ENCODE measurements at regions not wholly inside any gene's neighbourhood (a gene's known extent, or its start where the extent isn't known, plus 50 kb on each side); places are given as distances from the start of the nearest gene placed in this dataset.

DNA sequence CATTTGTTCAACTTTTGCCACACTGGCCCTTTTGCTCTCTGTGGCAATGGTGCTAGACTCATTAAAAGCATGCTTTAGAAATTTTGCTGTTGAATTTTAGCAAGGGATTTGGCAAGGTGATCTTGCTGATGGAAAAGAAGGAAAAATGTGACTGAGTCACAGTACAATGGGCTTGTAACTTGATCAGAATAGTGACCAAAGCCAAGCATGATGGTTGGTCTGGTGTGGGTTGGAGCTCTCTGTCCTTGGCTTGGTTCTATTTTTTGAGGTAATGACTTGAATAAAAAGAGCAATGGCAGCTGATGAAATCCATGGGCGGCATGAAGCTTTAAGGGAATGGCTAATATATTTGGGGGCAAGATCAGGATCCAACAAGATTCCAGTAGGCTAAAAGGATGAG is 114.4 kb upstream of the ZNF366 start:
- no peak overlapping the region for H3K4me2 ChIP-seq (ENCODE audit: low read depth, low read length)
- in situ Hi-C loops (cut with MboI; ENCODE audit: low sequenced_read_pairs): loop anchor here (10.0 kb wide), 1 partner anchor 193 kb away; the partner anchor contains the start of gene TNPO1
- intact Hi-C loops (cut with micrococcal nuclease): no loop called here
- no peaks in the 10 kb centered on the region for H3K27me3 ChIP-seq (ENCODE audit: control insufficient read depth, insufficient read depth, low read length)
- H2AFZ ChIP-seq (replicated peaks; ENCODE audit: low read length, poor library complexity): no peak overlapping the region
- no peaks in the 10 kb centered on the region for H4K20me1 ChIP-seq (ENCODE audit: insufficient read depth, low read length)
- dilution Hi-C loops (cut with HindIII; ENCODE audit: low sequenced_read_pairs, unreplicated experiment): no loop called here
- H2AK9ac ChIP-seq (replicated peaks; ENCODE audit: low read depth, low read length, poor library complexity): no peak overlapping the region
- TF ChIP-seq MAZ (IDR thresholded peaks at IDR 0.05; ENCODE audit: borderline replicate concordance, low read depth, low read length): no peak
- TF ChIP-seq, protein P1, sequence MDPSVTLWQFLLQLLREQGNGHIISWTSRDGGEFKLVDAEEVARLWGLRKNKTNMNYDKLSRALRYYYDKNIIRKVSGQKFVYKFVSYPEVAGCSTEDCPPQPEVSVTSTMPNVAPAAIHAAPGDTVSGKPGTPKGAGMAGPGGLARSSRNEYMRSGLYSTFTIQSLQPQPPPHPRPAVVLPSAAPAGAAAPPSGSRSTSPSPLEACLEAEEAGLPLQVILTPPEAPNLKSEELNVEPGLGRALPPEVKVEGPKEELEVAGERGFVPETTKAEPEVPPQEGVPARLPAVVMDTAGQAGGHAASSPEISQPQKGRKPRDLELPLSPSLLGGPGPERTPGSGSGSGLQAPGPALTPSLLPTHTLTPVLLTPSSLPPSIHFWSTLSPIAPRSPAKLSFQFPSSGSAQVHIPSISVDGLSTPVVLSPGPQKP (IDR thresholded peaks at IDR 0.05; ENCODE audit: borderline replicate concordance, low read depth, low read length): no peak
- TF ChIP-seq NFE2L2 (IDR thresholded peaks at IDR 0.05; ENCODE audit: low read depth, low read length): no peak
- no peak for TF ChIP-seq BHLHE40 (IDR thresholded peaks at IDR 0.05; ENCODE audit: low read depth, low read length)
- TF ChIP-seq RFX5 (IDR thresholded peaks at IDR 0.05; ENCODE audit: low read depth, low read length): no peak
- no peak for TF ChIP-seq SMC3 (IDR thresholded peaks at IDR 0.05; ENCODE audit: low read depth, low read length)
- TF ChIP-seq POLR2A (IDR thresholded peaks at IDR 0.05; ENCODE audit: low read depth, low read length): no peak
- peak overlapping the region; percentile 36; the same call in 1 of the 2 replicates for H2BK20ac ChIP-seq (ENCODE audit: low read depth, low read length)
- H3K9me3 ChIP-seq (ENCODE audit: control insufficient read depth, insufficient read depth, low read length): no peaks in the 10 kb centered on the region
- peaks cover 8% of the 10 kb centered on the region for H3K9me1 ChIP-seq (ENCODE audit: insufficient read depth, low read length)
- no peaks in the 10 kb centered on the region for H3K36me3 ChIP-seq (ENCODE audit: control insufficient read depth, insufficient read depth, low read length)
- H3K23ac ChIP-seq (ENCODE audit: low read depth, low read length): no peak overlapping the region
- no peak overlapping the region for H3K9ac ChIP-seq (ENCODE audit: low read depth, low read length)
- no CpG with 5 or more reads among the region's 1 CpG for WGBS, 2 experiments (ENCODE audit: extremely low coverage in 2 of 2, insufficient read length in 1 of 2)
- no peak overlapping the region for H3K4me3 ChIP-seq (ENCODE audit: insufficient read depth, low read depth, low read length)
- peak overlapping the region; percentile 45 for H3K14ac ChIP-seq (replicated peaks; ENCODE audit: low read depth, low read length)
- no peak for ATAC-seq (ENCODE audit: low read depth)
- no peak overlapping the region; a peak in 1 of 4 replicates for H4K8ac ChIP-seq (ENCODE audit: low read depth in 2 of 2, low read length in 2 of 2)
- ChIA-PET CTCF (no interaction called here), POLR2A (ENCODE audit: unreplicated experiment) (no interaction called here)
- no peak overlapping the region for H4K5ac ChIP-seq (ENCODE audit: low read depth, low read length)
- no TSS peak for BruUV-seq (replicated peaks)
- H2BK15ac ChIP-seq (ENCODE audit: low read depth, low read length): peak overlapping the region; percentile 6; the same call in 1 of the 3 replicates
- H4K91ac ChIP-seq (ENCODE audit: insufficient read depth, low read depth, low read length): no peak overlapping the region
- H2BK5ac ChIP-seq (ENCODE audit: low read depth, low read length, poor library complexity, severe bottlenecking): no peak overlapping the region
- H3K27ac ChIP-seq (ENCODE audit: insufficient read depth, low read length): no peak overlapping the region
- peaks cover 8% of the 10 kb centered on the region for H3K4me1 ChIP-seq (ENCODE audit: control insufficient read depth, insufficient read depth, low read length)
- H3K4ac ChIP-seq (ENCODE audit: low read depth, low read length): 0 out of 2 replicates have a peak overlapping the region, but pooled peaks have one; percentile 20
- no peak overlapping the region for H3K18ac ChIP-seq (ENCODE audit: low read depth, low read length)
- H3K56ac ChIP-seq (ENCODE audit: extremely low read depth, insufficient read depth, low read length): no peak overlapping the region
- H2AK5ac ChIP-seq (ENCODE audit: low read depth, low read length): peak overlapping the region; percentile 20; the same call in 1 of the 2 replicates
- H3K79me1 ChIP-seq (ENCODE audit: low read depth in 1 of 2, low read length in 2 of 2): no peaks in the 10 kb centered on the region
- H2BK120ac ChIP-seq (ENCODE audit: low read depth, low read length): peak overlapping the region; percentile 58
- DNase-seq: no peak
